ENCODE measurements at regions not wholly inside any gene's neighbourhood (a gene's known extent, or its start where the extent isn't known, plus 50 kb on each side); places are given as distances from the start of the nearest gene placed in this dataset.
A peak's percentile ranks its signal among the peaks of the same experiment; 100 is the strongest.

DNA sequence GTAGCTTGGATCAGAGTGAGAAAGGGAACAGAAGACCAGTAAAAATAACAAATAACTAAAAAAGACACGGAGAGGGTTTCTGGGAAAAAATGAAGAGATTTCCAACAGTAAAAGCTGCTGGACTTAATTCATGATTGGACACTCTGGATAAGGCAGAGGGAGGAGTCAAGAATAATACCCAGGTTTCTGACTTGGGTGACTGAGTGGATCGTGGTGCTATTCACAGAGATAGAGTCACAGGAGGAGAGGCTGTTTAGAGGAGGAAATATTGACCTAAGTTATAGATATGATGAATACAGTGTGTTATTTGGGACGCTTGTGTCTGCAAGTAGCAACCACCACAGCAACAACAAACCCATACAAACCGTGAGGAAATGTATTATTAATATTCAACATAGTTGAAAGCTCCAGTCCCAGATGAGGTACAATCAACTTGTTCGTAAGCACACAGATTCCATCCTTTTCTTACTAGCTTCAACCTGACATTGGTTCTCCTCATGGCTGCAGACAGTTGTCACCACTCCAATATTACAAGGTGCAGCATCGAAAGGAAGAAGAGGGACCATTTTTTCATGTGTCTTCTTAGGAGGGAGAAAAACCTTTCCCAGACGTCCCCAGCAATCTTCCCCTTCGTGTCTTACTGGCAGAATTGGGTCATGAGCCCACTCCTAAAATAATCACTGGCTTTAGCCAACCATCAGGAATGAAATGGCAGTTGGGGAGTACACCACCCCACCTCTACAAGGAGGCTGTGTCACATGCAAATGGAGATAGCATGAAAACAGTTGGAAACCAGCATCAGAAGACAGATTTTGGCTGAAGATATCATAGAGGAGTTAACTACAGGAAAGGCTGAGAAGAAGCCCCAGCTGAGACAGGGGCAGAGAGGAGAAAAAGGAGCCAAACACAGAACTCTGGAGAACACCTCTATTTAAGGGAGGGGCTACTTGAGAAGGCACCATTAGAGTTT lies 387.8 kb downstream of the SHQ1 start:
- no peak for DNase-seq (ENCODE audit: low read depth)

DNA sequence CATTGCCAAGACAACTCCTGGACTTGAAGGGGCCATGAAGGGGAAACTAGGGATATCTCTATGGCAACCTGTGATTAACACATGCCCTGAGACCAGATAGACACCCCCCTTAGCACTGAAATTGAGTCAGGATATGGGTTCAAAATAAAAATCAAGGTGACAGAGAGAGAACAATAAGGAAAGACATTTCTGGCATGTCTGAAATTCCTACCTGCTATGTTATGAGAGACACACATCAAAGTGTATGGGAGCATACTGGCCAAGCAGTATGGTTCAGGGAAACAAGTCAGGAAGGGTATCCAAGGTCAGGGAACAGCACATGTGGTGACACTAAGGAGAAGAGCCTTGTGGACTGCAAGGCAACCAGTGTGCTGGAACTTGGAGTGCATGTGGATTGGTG lies 388.7 kb downstream of the SHQ1 start:
- peak; percentile 36 for DNase-seq (ENCODE audit: low read depth)

DNA sequence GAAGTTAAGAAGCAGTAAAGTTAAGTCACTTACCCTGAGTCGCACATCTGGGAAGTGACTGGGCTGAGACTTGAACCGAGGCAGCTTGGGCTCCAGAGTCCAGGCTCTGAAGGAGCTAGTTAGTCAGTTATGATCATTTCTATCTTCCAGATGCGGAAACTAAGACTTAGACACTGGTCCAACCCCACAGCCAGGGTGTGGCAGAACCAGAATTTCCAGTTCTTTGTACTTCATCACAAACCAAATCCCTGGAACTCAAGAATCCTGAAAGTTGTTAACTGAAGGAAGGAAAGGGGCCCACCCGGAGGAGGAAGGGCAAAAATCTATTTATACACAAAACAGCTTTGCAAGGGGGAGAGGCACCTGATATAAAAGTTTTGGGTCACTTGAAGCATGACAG lies 389.9 kb downstream of the SHQ1 start:
- no peak for DNase-seq (ENCODE audit: low read depth)

DNA sequence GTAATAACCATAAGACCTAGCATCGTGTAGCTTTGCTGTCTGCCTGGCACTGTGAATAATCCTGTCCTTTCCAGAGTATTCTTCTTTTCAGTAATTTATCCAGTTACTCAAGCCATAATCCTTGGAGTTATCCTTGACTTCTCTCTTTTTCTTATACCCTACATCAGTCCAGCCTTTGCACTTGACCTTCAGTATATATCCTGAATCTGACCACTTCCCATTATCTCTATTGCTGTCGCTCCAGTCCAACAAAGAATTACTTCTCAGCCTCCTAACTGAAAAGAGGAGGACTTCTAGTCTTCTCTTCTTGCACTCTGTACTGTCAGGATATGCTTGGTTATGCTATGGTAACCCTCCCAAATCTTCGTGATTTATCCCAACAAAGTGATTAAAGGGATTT lies 393.8 kb downstream of the SHQ1 start:
- DNase-seq (ENCODE audit: low read depth), result no peak

DNA sequence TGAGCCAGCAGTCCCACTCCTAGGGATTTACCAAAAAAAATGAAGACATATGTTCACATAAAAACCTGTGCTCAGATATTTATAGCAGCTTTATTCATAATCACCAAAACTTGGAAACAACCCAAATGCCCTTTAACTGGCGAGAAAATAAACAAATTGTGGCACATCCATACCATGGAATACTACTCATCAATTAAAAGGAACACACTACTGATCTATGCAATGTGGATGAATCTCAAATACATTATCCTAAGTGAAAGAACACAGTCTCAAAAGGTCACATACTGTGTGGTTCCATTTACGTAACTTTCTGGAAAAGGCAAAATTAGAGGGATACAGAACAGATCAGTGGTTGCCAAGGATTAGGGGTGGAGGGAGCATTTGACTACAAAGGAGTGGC lies 394.5 kb downstream of the SHQ1 start:
- DNase-seq (ENCODE audit: low read depth), result no peak

DNA sequence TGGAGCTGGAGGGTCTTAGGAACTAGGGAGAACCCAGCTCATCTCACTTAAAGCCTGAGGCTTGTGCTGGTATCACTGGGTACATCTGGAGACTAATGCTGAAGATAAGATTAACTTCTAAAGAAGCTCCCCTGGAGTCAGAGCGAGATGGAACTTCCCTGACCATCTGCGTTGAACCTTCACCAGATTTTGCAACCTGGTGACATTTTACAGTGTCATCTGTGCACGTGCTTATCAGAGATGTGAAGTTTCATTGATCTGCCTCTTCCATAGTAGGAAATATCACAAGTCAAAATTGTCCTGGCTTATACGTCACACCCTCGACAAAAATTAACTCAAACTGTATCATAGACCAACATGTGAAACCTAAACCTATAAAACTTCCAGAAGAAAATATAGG lies 395.5 kb downstream of the SHQ1 start:
- no peak for DNase-seq (ENCODE audit: low read depth)

DNA sequence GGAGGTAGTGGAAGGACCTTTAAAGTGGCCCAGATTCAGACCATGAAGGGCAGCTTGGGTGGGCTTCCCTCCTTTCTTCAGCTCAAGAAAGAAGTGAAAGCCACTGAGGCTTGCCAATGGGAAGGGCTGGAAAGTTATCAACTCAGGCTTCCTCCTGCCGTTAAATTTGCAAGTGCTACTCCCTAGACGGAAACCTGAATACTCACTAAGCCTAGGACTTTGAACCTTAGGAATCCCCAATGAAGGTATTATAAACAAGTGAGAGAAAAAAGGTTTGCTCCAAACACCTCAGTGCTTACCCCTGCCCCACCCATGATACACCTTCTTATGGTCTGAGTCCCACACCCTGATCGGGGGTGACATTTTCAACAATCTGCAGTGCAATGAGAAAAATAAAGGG lies 396.4 kb downstream of the SHQ1 start:
- DNase-seq (ENCODE audit: low read depth), result no peak

DNA sequence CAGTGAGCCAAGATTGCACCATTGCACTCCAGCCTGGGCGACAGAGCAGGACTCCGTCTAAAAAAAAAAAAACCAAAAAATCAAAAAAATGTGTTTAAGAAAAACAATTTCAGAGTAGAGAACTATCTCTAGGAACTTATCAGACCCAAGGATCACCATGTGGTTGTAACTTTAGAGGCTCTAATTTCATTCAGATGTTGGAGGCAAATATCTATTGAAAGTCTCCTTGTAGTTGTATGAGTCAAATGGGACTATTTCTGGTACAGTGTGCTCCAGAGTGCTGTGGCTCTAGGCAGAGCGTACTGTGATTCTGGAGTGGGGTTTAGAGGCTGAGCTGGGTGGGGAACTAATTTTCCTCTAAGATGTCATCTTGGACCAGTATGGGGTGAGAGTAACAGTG lies 398.7 kb downstream of the SHQ1 start:
- DNase-seq (ENCODE audit: low read depth), result no peak

DNA sequence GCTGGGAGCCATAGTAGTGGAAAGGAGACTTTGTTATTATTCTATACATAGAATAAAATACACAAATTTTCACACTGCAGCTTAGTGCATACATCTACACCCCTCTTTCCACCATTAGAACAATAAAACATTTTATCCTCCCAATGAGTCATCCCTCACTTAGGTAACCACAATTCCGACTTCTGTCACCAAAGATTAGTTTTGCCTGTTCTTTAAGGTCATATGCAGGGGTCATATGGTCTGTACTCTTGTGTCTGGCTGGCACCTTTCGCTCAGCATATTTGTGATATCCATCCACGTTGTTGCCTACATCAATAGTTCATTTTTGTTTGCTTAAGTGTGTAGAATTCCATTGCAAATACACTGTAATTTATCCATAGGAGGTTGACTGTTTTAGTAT lies 399.4 kb downstream of the SHQ1 start:
- DNase-seq (ENCODE audit: low read depth), result no peak

DNA sequence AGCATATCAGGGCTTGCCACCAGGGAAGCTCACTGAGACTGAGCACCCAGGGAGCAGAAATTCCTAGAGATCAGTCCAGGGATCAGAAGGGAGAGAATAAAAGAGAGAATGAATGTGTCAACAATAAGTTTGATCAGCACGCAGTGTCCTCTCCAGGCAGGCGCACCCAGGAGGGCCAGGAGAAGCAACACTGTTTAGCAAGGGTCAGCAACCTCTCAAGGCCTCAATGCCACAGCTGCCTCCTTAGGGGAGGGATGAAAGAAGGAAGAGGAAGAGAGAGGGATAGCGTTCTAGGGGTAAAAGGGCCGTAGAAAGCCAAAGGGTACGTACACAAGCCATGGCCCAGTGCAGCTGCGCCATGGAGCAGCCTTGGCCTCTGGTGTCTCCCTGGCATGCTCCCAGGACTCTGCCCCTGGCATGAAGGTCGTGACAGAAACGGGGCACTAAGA lies 399.8 kb downstream of the SHQ1 start:
- DNase-seq (ENCODE audit: low read depth), result no peak

DNA sequence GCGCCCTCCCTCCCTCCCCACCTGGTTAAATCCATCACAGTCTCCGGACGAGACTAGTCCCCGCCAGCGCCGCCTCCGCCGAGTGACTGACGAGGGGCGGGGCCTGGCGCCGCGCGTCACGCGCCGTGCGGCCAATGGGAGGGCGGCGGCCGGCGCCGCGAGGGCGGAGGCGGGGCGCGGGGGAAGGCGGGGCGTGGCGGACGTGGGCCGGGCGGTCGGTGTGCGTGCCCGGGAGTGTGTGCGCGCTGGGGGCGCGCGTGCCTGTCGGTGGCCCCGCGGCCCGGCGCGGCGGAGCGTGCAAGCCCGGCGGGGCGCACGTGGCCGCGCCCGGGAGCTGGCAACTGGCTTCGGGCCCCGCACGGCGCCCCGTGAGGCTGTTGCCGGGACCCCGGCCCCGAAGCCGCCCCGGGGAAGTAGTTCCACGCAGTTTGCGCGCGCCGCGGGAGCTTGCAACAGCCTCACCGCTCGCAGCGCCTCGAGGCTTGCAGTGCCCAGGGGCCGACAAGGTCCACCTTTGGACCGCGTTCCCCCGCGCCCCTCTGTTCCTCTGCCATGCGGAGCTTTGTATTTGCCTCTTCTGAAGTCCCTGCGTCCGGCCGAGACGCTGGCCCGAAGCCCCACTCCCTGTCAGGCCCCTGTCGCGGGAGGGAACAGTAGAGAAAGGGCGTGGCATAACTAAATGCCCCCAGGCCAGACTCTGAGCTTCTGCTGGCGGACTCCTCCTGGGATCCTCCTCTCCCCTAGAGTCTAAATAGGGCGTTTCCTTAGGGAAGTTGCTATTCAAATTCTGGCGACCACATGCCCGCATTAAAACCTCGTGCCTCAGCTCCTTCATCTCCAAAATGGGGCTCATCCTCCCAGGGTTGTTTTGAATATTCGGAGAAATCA lies 400.9 kb downstream of the SHQ1 start:
- DNase-seq (ENCODE audit: low read depth), result peak; percentile 43

DNA sequence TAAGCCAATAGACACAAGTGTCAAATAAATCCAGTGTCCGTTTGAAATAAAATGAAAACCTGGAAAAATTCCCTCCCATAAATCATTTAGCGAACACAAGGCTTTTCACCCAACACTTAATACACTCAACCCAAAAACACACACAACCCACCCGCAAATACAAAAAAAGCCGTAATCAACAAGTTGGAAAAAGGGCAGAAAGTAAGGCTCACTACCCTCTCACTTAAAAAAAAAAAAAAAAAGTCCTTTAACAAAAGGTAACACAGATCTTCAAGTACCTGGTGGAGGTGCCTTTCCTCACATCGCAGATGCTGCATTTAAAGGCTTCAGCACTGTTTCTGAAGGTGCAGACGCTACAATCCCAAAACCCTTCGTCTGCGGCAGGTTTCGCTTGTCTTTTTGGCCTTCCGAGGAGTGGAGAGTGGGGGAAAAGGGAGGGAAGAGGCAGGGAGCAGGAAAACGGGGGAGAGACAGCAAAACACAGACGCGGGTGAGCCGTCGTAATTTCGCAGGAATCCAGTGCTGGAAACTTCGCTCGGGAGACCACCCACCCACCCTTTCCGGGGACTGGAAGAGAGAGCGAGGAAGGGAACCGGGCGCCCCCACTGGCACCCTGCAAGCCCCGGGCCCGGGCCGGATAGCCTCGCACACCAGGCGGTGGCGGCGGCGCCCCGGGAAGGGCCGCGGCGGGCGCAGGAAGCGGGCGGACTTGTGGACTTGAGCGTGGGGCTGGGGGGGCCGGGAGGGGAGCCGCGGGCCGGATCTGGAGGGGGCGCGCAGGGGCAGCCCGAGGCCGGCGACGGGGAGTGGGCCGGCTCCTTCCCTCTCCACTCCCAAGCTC lies 401.8 kb downstream of the SHQ1 start, which contains the start of gene RYBP:
RYBP (minus strand) TSS at position 404 of the 841 bp plus-strand sequence.
- DNase-seq (ENCODE audit: low read depth), result peak; percentile 20

DNA sequence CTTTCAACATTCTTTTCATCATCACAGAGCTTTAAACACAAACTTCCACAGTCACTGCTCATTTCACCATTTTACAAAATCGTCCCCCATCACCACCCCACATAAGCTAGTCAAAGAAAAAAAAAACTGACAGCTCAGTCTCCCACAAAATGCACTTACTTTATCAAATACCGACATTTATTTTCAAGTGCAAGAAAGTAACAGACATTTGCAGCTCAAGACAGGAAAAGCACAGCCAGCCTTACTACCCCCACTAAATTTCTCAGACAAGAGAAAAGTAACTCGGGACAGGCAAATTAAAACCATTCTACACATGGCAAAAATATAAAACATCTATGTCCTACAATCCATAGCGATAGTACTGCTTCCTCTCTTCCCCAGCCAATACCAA lies 402.4 kb downstream of the SHQ1 start:
- DNase-seq (ENCODE audit: low read depth), result no peak

DNA sequence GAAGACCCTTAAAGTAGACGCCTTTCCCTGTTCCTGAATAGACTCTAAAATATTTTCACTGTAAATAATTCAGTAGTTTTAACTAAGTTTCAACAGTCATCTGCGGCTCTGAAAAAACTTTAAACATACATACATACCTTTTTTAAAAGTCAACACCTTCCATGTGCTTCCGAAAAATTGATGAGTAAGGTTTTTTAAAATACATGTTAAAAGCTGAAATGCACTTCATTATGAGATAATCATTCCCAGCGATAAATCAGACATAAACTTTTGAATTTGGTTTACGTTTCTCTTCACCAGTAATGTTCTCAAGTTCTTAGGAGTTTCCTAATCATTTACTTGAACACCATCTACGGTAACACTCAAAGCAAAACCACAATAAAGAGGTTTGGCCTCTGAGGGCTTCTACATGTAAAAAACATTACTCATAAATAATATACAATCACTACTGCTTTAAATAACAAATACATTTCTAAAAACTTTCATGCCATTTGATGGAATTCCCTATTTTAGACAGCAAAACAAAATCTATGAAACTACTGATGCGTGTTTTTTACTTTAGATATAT lies 403.5 kb downstream of the SHQ1 start:
- peak; percentile 26 for DNase-seq (ENCODE audit: low read depth)

DNA sequence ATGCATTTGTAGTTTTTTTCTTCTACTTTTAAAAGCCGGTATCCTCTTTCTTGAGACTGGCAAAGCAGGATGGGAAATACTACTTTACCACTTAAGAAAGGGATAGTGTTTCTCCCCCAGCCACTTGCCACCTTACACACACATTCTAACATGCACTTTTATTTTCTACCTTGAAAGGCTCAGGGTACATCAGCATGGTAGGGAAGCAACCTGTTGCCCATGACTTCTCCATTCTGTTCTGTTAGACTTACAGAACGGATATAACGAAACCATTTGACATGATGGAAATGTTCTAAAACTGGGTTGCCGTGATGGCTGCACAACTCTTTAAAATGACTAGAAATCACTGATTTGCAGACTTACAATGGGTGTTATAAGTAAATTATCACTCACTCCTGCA lies 405.5 kb downstream of the SHQ1 start:
- no peak for DNase-seq (ENCODE audit: low read depth)

DNA sequence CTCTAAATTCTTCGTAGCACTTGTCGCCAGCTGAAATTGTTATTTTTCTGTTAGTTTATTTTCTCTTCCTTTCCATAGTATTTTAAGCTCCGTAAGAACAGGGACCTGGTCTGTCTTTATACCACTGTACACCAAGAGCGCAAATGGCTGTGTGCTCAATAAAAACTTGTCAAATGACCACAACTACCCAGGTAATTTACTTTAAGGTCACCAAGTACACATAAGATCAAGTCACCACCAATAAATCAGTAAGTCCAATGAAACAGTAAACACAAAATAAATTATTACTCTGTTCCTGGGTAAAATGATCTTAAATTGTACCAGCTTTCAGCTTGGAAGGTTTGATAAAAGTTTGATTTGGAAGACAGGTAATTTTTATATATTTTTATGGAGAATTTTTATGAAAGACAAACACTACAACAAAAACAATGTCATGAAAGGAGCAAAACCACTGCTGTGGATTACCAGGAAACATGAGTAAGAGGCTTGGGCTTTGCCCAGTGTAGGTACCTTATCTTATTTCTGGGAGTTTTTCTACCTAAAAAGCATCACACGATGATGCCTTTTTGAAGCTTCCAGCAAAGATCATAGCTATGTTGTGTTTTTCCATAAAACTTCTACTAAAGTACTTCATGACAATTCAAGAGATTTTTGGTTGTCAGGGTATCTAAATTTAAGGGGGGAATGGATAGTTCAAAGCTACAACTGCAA lies 406.8 kb downstream of the SHQ1 start:
- no peak for DNase-seq (ENCODE audit: low read depth)

DNA sequence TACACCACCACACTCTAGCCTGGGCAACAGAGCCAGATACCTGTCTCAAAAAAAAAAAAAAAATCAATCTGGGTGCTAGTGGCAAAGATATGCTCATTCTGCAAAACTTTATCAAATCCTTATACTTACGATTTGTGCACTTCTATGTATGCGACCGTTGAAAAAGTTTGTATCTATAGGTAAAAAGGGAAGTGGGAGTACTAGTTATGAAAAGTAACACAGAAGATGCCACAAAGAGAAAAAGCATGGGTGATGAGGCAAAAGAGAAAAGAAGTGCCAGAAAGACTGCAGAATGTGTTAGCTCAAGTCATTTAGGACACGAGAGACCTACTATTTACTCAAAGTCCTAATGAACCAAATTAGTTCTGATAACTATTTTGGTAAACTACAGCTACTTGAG lies 407.8 kb downstream of the SHQ1 start:
- DNase-seq (ENCODE audit: low read depth), result no peak

DNA sequence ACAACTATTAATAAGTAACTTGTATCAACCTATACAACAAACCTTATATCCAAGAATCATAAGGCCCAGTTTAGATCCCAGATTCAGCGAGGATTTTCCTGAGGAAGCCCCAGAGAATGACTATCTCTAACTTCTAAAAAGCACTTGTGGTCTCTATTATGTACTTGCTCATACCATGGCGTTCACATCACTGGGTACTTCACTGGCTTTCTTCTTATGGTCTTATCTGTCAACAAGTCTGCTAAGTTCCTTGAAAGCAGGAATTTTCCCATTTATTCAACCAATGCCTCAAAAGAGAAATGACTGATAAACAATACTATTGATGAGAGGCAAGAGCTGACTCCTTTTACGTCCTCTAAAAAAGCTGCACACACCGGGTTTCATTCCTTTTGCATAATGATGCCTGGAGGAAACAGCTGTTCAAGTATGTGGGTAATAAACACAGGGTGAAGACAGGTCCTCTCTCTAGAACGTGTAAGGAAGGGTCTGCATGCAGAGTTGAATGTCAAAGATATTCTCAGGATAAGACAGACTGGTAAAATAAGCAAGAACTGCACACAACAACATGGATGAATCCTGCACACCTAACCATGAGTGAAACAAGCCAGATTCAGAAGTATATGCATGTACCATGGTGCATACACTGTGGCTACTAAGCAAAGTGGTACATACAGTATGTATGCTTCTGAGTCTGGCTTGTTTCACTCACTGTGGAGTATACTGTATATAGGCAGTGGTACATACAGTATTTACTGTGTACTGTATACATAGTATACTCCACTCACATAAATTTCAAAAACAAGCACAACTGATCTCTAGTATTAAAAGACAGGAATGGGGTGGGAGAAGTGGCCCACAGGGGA lies 408.7 kb downstream of the SHQ1 start:
- DNase-seq (ENCODE audit: low read depth), result no peak

DNA sequence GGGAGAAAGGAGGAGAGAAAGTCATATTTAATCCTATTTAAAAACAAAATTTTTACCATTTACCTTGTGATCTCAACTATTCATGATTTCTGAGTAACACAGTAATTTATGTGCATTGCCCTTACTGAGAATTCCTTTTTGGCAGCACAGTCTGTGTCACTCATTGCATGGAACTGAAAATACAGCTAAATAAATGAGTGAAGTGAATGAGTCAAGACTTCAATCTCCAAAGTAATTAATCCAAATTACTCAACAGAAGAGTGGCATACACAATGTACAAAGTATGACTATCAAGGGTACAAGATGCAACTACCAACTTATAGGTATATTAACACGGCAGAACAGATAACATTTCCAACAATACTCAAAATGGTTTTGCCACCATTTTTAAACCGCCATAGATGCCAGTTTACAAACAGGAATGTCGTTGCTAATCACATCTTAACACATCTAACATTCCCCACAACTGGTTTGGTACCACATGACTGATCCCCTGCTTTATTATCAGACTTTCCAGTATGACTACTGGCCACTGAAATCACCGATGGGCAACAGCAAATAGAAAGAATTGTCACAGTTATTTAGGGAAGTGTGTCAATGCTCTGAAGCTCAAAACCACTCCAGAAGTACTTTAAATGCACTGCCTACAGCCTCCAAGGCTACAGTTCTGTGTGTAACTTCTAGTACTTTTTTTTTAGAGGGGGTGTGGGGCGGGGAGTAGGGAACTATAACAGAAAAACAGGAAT lies 410.4 kb downstream of the SHQ1 start:
- DNase-seq (ENCODE audit: low read depth), result peak; percentile 69

Data from renal cortical epithelial cell (primary cell).